NOMO-1 (cell line): ENCODE measurements at regions not wholly inside any gene's neighbourhood (a gene's known extent, or its start where the extent isn't known, plus 50 kb on each side); places are given as distances from the start of the nearest gene placed in this dataset.

Experiments used
- DNase-seq, 2 experiments: peaks; one replicate each; lab custom pipeline; 2025; ENCODE audit not compliant: unreplicated experiment in 2 of 2; lab: John Stamatoyannopoulos, UW

DNA sequence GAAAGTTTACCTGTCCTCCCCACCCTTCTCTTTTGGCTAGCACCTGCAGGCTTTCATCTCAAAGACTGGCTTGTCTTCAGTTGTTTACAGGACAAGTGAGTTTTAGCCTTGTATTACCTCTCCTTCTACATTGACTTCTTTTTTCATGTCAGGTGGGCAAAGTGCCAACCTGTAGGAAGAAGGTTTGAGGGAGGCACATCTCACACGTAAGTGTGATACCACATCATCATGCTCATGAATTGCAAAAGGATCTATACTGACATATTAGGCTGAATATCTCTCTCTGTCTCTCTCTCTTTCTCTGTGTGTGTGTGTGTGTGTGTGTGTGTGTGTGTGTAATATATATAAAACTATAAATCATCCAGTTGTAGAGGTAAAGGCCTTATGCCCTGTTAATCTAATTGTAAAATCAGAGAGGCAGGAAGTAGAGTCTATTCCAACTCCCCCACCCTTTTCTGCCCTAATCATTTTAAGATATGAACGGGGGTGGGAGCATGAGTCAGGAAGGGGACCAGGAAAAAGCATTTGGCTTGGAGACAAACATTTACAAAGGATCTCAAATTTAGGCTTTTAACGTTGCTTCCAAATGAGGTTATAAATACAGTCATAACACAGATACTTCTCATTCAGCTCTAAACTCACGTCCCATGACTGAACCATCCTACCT, 107.0 kb upstream of the PFN2 start:
- no peak for DNase-seq

DNA sequence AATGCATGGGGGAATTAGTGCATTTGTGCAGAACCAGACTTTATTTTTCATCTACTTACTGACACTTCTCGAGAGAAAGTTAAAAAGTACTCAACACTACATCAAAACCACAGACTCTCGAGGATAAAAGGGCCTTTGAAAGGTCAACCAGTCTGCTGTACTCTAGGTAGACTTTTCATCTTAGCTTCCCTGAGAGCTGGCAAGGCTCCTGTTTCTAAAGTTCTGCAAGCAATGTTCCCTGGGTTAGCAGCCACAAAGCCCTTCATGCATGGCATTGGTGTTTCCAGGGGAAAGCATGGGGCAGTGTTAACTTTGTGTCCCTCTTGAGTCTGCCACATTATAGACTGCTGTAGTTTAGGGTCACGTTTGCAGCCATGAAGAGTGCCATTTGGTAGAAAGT, 106.4 kb upstream of the PFN2 start:
- no peak for DNase-seq

DNA sequence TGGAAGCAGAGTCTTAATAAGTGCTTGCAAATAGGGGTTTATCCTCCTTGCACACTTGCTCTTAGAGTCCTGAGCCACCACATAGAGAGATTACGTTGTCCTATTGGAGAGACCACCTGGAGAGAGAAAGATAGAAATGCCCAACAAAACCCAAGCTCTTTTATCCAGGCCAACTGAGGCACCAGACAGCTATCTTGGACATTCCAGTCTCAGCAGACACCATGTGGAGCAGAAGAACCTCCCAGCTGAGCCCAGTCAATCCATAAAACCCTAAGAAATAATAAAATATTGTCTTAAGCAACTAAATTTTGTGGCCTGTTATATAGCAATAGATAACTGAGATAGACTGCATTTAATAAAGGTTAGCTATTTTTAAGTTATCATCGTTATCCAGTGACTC, 105.7 kb upstream of the PFN2 start:
- DNase-seq, result no peak

DNA sequence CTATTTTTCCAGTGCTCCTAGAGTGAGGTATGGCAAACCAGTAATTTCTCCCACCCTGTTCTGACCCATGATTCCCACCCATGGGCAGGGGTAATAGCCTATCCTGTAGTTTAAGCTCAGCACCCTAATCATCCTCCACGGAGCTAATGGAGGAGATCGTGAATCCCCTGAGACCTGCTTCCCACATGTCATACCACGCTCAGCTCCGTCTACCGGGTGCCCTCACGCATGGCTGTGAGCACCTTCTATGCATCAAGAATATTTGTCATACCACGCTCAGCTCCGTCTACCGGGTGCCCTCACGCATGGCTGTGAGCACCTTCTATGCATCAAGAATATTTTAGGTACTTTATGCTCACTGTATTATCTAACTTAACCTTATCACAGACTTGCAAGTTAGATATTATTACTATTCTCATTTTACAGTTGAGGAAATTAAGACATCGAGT, 104.7 kb upstream of the PFN2 start:
- DNase-seq, result no peak

DNA sequence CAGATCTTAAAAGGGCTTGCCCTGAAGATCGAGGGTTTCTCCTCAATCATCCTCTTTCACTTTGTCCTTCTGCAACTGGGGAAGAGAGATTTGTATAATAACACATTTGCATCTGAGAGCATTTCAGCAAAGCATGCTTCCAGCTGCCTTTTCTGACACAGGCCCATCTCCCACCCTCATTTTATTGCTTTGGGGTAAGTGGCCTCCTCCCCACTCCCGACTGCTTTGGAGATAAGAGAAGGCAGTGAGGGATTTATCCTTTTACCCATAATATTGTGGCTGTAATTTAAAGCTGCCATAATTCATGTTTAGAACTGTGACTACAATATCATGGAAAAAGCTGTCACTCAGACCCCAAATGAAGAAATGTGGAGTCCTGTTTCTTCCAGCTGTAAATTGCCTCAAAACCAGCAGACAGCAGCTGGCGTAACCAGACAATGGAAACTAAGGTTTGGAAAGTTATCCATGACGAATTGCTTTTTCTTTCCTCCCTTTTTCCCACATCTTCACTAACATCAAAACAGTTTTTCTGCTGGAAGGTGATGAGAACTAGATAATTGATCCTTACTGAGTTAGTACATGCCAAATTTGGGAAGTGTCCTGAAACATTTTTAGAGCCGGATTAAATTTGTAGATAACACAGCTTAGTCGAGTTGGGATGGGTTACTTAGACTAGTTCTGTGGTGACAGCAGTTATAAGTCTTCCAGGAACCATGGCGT, 104.2 kb upstream of the PFN2 start:
- peak in 1 of 2 experiments; percentile 22 for DNase-seq

DNA sequence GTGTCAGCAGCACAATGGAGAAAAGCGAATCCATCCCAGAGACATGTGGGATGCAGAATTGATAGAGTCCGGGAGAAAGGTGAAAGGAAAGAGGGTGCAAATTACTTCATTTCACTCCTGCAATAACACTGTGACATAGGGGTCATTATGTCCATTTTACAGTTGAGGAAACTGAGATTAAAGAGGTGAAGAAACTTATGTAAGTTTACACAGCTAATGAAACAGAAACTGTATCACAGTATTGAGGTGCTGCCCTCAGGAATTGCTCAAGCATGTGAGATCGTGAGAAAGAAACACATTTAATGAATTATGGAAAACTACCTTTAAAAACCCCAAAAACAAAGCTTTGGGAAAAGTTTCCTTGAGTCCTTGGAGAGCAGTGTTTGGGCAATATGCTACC, 103.6 kb upstream of the PFN2 start:
- no peak for DNase-seq

DNA sequence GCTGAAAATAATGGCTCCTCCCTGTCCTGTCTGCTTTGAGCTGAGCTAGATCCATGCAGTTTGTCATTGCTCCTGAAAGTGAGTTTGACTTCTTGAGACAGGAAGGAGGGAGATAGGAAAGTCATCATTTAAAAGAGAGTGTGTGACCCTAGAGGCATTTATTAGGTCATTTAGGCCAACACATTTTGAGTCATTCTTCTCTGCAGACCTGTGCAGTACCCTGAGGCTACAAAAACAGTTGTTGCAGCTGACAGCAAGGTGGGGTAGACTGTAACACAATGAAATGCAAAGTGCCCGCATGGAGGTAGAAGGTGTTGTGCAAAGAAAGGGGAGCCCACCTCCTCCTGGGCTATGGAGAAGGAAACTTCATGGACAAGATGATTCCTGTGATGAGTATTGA, 102.8 kb upstream of the PFN2 start:
- no peak for DNase-seq

DNA sequence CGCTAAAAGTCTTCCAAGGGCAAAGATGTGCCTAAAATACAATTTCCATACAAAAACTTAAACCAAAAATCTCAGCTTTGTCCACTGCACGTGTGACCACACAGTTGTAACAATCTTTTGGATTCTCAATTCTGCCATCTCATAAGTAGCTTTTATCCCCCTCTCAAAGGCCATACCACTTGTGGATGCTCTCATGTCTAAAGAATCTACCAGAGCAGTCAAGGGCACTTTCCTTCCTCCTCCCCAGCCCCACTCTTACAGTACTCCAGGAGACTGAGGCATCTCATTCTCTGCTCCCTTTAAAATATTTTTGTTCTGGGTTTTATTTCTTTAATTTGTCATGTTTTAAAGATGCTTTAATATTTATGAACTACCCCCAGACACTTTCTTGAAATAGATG, 102.3 kb upstream of the PFN2 start:
- no peak for DNase-seq

DNA sequence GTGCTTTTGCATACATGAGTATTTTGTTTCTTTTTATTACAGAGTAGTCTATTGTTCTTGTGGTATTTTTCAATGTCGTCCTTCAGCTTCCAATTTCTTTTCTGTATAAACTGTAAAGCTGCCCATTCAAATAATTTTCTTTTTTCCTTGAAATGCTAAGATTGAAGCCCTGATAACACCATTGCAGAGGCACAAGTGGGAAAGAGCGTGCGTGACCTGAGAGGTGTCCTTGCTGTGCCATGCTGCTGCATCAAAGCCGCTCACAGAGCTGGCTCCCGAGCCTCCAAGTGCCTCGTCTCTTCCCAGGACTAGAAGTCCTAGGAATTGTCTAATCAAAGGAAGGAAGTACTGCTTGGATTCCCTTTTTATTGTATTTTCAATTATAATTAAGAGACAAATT, 101.9 kb upstream of the PFN2 start:
- no peak for DNase-seq

DNA sequence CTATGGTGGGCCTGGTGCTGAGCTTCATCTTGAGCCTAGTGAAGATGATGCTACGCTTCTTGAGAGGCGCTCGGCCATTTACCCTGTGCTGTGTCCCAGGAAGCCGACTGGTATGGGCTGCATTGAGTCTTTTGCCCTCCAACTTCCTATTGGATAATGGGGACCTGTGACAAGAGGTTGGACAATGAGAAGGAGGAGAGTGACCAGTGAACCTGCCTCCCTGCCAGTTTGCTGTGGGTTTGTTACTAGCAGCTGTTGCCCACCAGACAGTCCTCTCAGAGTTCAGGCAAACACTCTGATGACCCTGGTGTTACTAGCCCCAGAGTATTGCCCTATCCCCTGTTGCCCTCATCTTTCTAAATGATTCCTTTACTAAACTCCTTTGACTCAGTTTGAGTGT, 99.6 kb upstream of the PFN2 start:
- no peak for DNase-seq

DNA sequence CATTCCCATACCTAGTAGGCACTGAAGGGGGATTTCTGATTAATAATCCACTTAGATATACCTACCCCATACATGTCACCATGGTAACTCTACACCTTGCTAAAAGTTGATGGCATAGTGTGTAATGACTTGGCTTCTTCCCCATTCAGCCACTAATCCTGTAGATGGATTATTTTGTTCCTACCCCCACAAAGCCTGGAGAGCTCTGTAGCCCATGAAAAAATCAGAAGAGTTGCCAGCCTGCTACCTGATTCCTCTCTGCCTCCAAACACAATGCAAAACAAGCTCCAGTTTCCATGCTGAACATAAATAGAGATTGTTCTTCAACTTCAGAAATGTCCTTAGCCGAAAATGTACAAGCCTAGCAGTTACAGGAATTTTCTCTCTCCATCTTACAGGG, 98.9 kb upstream of the PFN2 start:
- no peak for DNase-seq

DNA sequence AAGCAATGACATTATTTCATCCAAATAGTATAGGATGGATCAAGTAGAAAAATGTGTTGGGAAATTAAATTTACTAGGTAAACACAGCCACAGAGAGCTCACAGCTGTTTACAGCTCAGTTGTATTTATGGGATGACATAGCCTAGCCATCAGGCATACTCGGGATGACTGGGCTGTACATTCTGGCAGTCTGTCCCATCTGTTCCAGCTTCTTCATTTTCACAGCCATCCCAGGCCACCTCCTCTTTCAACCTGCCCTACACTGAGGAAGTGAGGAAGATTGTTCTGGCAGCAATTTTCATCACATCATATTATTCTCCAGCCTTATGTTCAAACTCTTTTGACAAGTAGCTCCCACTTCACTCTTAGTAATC, 98.4 kb upstream of the PFN2 start:
- no peak for DNase-seq

DNA sequence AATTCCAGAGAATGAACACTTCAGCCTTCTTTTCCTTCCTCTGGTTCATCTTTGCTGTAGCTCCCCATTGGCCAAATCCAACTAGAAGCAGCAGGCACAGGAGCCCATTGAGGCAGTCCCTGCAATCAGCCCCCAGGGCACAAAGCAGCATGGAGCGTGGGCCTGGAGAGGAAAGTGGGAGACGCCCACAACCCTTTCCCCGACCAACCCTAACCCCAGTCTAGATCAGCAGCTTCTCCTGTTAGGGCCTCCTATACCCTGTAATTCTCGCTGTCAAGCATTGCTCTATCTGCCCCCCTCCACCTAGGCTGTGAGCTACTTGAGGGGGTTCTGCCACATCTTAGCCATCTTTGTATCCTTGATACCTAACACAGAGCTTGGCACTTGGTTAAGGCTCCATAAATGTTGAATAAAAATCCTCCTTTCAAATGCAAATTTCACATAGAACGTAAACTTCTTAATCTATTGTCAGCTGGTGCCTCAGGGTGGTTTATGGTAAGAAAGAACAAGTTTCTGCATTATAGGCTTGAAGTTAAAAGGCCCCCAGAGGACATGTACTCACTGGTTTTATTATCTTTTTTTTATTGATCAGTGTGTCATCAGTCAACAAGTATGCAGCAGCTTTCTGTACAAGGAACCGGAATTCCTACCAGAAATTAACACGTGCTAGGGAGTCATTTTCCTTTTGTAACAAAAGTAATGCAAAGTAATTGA, 97.9 kb upstream of the PFN2 start:
- no peak for DNase-seq

DNA sequence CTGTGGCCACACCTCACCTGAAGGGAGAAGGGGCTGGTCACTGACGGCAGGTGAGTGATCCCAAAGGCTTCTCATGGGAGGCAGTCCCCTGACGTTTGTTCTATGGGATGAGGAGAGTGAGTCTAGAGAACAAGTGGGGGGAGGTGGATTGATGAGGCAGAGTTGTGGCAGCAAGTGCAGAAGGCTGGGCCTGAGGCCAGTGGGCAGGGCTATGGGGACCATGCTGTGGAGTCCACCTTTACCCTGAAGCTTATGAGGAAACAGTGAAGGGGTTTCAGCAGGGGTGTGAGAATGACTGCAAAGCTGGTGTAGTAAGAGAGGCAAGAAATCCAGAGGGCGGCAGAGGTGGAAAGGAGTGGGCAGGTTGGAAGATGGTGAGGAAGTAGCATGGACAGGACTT, 96.9 kb upstream of the PFN2 start:
- DNase-seq, result no peak

DNA sequence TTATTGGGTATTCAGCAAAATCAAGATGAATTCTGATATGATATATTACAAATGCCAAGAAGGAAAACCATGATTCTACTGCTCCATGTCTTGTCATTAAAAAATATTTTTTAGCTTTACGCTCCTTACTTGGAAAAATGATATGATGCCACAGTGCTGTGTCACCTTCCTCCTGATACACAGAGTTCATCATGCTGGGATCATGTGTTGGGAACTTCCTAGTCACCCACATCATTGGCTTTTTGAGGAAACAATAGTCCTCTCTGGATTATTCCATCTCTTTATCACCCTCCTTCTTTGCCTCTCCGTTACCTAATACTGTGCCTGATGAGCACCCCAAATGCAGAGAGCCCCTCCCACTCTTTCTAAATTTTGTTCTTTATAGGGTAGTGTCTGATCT, 94.3 kb upstream of the PFN2 start:
- no peak for DNase-seq

DNA sequence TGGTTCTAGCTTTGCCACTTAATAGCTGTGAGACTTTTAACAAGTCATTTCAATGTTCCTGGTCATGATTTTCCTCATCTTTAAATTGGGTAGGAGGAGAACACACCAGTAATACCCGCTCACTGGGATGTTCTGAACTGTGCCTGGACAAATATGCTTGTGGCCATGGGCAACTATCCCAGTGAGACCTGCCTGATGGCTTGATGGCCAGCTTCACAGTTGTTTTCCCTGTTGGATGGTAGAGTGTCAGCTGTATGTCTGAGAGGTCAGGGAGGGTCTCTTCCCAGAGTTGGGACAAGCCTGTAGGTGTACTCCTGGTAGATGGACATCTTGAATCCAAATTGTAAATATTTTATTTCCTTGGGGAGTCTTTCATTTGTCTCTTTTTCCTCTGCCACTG, 92.5 kb upstream of the PFN2 start:
- no peak for DNase-seq

DNA sequence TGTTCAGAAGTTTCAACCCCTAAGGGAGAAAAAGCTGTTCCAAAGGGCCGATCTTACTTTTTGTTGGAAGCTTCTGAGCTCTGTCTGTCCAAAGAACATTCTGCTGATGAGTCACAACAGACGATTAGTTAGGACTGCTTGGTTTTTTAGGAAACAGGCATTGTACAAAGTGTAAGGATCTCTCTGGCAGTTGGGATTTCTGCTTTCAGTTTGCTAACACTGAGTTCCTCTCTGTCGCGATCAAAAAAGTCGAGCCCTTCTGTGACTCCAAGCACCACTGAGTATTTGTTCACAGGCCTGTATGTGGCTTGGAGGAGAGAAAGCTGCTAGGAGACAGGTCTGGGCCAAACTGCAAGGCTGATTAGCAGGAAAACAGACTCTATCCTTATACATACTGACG, 91.8 kb upstream of the PFN2 start:
- no peak for DNase-seq

DNA sequence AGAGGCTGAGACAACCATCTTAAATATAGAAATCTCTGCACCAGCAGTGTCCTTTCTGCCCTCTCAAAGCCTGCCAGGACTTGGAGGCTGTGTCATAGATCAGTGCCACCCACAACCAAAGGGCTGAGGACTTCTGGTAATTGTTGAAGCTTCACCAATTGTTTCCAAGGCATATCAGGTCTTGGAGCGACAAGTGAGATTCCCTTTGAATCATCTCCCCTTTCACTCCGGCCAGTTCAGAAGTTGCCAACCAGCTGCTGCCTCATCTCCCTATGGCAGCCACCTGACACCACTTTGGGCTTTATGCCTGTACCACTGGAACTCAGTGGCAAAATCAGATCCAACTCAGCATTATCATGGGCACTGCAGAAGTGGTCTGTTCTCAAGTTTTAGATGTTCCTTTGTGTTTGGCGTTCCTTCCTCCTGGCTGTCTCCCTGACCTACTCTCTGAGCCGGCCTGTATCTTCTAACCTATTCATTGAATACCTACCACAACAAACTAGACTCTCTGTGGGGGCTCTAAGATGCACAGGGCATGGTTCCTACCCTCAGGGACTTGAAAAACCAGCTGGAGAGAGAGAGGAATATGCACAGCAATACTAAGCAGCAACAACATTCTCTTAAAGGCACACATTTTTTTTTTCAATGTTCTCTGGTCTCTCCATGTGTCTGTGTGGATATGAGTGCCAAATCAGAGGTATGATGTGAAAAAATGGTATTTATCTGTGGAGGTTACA, 90.8 kb upstream of the PFN2 start:
- DNase-seq, result no peak

DNA sequence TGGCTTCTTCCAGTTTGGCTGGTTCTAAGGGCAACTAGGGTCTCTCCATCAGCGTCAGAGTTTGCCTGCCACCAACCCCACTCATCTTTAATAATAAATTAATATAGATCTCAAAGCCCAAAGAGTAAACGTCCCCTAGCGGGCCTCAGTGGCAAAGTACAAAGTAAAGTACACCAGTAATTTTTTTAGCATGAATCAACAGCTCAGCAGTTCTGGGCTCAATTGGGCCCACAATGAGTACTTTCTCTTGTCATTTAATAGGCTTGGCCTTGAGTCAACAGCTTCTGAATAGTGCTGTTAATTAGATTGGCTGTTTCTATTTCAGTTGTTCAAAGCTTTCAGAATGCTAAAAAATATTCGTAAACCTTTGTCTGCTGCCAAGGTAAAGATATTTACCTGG, 89.0 kb upstream of the PFN2 start:
- no peak for DNase-seq

DNA sequence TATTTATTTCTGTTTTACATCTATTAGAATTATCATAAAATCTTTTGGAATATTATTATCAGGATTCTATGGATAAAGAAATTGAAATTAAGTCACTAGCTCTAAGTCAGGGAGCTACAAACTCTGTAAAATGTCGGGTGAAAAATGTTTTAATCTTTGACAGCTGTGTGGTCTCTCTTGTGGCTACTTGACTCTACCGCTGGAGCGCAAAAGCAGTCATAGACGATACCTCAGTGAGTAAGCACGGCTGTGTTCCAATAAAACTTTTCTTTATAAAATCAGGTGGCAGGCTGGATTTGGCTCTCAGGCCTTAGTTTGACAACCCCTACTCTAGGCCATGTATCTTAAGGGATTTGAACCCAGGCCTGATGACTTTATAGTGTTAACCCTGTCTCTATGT, 88.5 kb upstream of the PFN2 start:
- no peak for DNase-seq

DNA sequence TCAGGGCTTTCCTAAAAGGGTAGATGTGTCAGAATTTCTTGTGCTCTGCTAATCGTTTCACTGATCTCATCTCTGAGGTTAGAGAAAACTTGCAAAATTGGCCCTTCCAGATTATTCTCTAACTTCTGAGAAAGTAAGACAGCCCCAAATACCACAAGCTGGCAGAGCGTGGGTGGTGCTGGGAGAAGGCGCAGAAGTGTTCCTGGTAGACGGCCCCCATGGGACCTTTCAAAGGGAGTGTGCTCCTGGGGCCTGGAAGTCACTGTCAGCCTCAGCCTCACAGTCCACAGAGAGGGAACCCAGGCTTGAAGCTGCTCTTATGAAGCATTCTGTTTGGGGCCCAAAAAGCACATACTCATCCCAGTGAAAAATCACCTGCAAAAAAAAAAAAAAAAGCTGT, 86.5 kb upstream of the PFN2 start:
- DNase-seq, result no peak

DNA sequence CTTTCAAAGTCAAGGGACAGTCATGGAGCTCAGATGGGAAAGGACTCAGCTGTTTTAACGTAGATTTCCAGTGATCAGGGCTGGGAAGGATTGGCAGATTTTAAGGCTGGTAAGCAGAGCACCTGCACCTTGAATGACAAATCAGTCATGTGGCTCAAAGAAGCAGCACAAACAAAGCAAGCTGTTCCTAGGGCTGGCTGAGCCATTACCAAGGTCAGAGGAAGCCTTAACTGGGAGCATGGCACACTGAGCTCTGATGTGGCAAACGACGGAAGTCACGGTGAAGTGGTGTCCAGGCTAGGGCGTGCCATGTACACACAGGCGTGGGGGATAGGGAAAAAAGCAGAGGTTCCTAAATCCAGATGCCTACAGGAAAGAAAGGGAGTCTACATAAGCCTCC, 84.6 kb upstream of the PFN2 start:
- no peak for DNase-seq
